SK-N-SH treated with all-trans-retinoic acid at 6 μM for 48 hours (cell line): ENCODE measurements at regions not wholly inside any gene's neighbourhood (a gene's known extent, or its start where the extent isn't known, plus 50 kb on each side); places are given as distances from the start of the nearest gene placed in this dataset.
A peak's percentile ranks its signal among the peaks of the same experiment; 100 is the strongest.

Experiments
- ATAC-seq: fragments of 200-7000 bp; cut with Tn5 transposase; 3 replicates; pipeline ENCODE4 v1.9.1; 2020; ENCODE audit warnings: mild to moderate bottlenecking, moderate library complexity
- ARNTL ChIP-seq: fragments of 450-650 bp; formaldehyde crosslinking; IDR thresholded peaks from 2 replicates; pipeline ENCODE4 v1.5.0; 2020; ENCODE audit warnings: low read depth, mild to moderate bottlenecking, moderate library complexity, borderline replicate concordance
- BACH2 ChIP-seq: fragments of 250-450 bp; sonication (Bioruptor Pico); IDR thresholded peaks from 2 replicates; pipeline ENCODE4 v1.9.0; 2021; ENCODE audit warnings: mild to moderate bottlenecking, borderline replicate concordance
- CSDC2 ChIP-seq: fragments of 250-450 bp; sonication (Bioruptor Pico); IDR thresholded peaks from 2 replicates; pipeline ENCODE4 v1.5.0; 2020; ENCODE audit warnings: mild to moderate bottlenecking, moderate library complexity
- ESRRG ChIP-seq: fragments of 250-450 bp; sonication (Bioruptor Pico); IDR thresholded peaks from 2 replicates; pipeline ENCODE4 v1.6.1; 2021; ENCODE audit warnings: mild to moderate bottlenecking
- GLIS3 ChIP-seq: fragments of 250-450 bp; sonication (Bioruptor Pico); IDR thresholded peaks from 2 replicates; pipeline ENCODE4 v1.5.0; 2020; ENCODE audit warnings: mild to moderate bottlenecking, moderate library complexity
- ISL1 ChIP-seq: fragments of 250-450 bp; sonication (Bioruptor Pico); IDR thresholded peaks from 2 replicates; pipeline ENCODE4 v2.1.2; 2022; ENCODE audit warnings: mild to moderate bottlenecking, moderate library complexity
- OSR1 ChIP-seq: fragments of 250-450 bp; sonication (Bioruptor Pico); IDR thresholded peaks from 2 replicates; pipeline ENCODE4 v1.8.0; 2022; ENCODE audit warnings: moderate library complexity, mild to moderate bottlenecking, inconsistent platforms
- PATZ1 ChIP-seq: fragments of 250-450 bp; sonication (Bioruptor Pico); IDR thresholded peaks from 2 replicates; pipeline ENCODE4 v1.8.0; 2020; ENCODE audit warnings: mild to moderate bottlenecking, moderate library complexity, borderline replicate concordance
- PPARA ChIP-seq: fragments of 250-450 bp; sonication (Bioruptor Pico); IDR thresholded peaks from 2 replicates; pipeline ENCODE4 v1.5.0; 2020; ENCODE audit warnings: mild to moderate bottlenecking, borderline replicate concordance
- RARB ChIP-seq: fragments of 250-450 bp; sonication (Bioruptor Pico); IDR thresholded peaks from 2 replicates; pipeline ENCODE4 v1.8.0; 2021; ENCODE audit warnings: mild to moderate bottlenecking, moderate library complexity
- SNAI2 ChIP-seq: fragments of 250-450 bp; sonication (Bioruptor Pico); IDR thresholded peaks from 2 replicates; pipeline ENCODE4 v1.5.0; 2020; ENCODE audit warnings: mild to moderate bottlenecking, moderate library complexity
- TCF4 ChIP-seq: fragments of 250-450 bp; sonication (Bioruptor Pico); IDR thresholded peaks from 2 replicates; pipeline ENCODE4 v1.8.0; 2021; ENCODE audit warnings: mild to moderate bottlenecking, moderate library complexity, borderline replicate concordance
- TOX ChIP-seq: fragments of 250-450 bp; sonication (Bioruptor Pico); IDR thresholded peaks from 2 replicates; pipeline ENCODE4 v1.8.0; 2021; ENCODE audit warnings: mild to moderate bottlenecking, moderate library complexity, borderline replicate concordance
- ZC3H10 ChIP-seq: fragments of 250-450 bp; sonication (Bioruptor Pico); IDR thresholded peaks from 2 replicates; pipeline ENCODE4 v1.5.1; 2021; ENCODE audit warnings: mild to moderate bottlenecking, moderate library complexity
- ZFP3 ChIP-seq: fragments of 250-450 bp; sonication (Bioruptor Pico); IDR thresholded peaks from 2 replicates; pipeline ENCODE4 v1.5.0; 2020; ENCODE audit warnings: mild to moderate bottlenecking, moderate library complexity
- ZFP30 ChIP-seq: fragments of 450-650 bp; formaldehyde crosslinking; IDR thresholded peaks from 2 replicates; pipeline ENCODE4 v1.5.0; 2022; ENCODE audit warnings: mild to moderate bottlenecking, moderate library complexity
- ZNF565 ChIP-seq: fragments of 450-650 bp; formaldehyde crosslinking; conservative IDR thresholded peaks from 2 replicates; pipeline ENCODE4 v1.5.0; 2020; ENCODE audit warnings: low read depth, mild to moderate bottlenecking, moderate library complexity
- ZNF70 ChIP-seq: fragments of 450-650 bp; formaldehyde crosslinking; IDR thresholded peaks from 2 replicates; pipeline ENCODE4 v1.5.0; 2020; ENCODE audit warnings: mild to moderate bottlenecking, moderate library complexity
- ZNF8 ChIP-seq: fragments of 450-650 bp; formaldehyde crosslinking; IDR thresholded peaks from 2 replicates; pipeline ENCODE4 v1.5.0; 2020; ENCODE audit warnings: mild to moderate bottlenecking, moderate library complexity
- TF ChIP-seq, protein P1 (sequence below): fragments of 250-450 bp; sonication (Bioruptor Pico); IDR thresholded peaks from 2 replicates; pipeline ENCODE4 v1.8.0; 2021; ENCODE audit warnings: low read depth, mild to moderate bottlenecking, moderate library complexity, borderline replicate concordance
- TF ChIP-seq, protein P2 (sequence below): fragments of 250-450 bp; sonication (Bioruptor Pico); IDR thresholded peaks from 2 replicates; pipeline ENCODE4 v1.5.0; 2020; ENCODE audit warnings: mild to moderate bottlenecking, moderate library complexity
- TF ChIP-seq, protein P3 (sequence below): fragments of 250-450 bp; sonication (Bioruptor Pico); IDR thresholded peaks from 2 replicates; pipeline ENCODE4 v1.5.1; 2020; ENCODE audit warnings: low read depth, mild to moderate bottlenecking, moderate library complexity
- TF ChIP-seq, protein P4 (sequence below): fragments of 250-450 bp; sonication (Bioruptor Pico); IDR thresholded peaks from 2 replicates; pipeline ENCODE4 v1.5.1; 2021; ENCODE audit warnings: mild to moderate bottlenecking, moderate library complexity

DNA sequence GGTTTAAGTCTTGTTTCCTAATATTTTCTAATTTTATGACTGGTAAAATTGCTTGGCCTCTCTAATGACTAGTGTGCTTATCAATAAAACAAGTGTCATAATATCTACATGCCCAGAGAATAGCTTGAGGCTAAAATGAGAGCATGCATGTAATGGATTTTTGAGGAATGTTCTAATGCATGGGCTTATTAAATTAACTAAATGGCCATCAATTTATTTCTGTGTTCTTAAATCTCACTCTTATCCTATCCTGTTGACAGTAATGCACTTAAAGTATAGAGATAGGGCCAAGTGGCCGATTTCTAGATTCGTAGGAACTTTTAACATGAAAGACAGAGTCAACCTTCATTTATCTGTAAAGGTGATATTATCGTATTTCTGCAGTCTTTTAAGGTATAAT is 252.4 kb upstream of the COL3A1 start:
- TF ChIP-seq TCF4 (CRISPR knock-in tag), result peak; percentile 75
- peak; percentile 79 for TF ChIP-seq CSDC2 (CRISPR knock-in tag)
- peak; percentile 98 for TF ChIP-seq GLIS3
- TF ChIP-seq ZFP30 (CRISPR knock-in tag), result no peak
- peak; percentile 52; the same call in 1 of the 2 replicates for TF ChIP-seq ZNF8 (CRISPR knock-in tag)
- TF ChIP-seq TOX, result no peak
- TF ChIP-seq, protein P1, sequence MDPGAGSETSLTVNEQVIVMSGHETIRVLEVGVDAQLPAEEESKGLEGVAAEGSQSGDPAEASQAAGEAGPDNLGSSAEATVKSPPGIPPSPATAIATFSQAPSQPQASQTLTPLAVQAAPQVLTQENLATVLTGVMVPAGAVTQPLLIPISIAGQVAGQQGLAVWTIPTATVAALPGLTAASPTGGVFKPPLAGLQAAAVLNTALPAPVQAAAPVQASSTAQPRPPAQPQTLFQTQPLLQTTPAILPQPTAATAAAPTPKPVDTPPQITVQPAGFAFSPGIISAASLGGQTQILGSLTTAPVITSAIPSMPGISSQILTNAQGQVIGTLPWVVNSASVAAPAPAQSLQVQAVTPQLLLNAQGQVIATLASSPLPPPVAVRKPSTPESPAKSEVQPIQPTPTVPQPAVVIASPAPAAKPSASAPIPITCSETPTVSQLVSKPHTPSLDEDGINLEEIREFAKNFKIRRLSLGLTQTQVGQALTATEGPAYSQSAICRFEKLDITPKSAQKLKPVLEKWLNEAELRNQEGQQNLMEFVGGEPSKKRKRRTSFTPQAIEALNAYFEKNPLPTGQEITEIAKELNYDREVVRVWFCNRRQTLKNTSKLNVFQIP (CRISPR knock-in tag), result no peak; the same call in 1 of the 2 replicates
- TF ChIP-seq RARB (CRISPR knock-in tag), result no peak
- 0 out of 2 replicates have a peak, but pooled peaks have one; percentile 52 for TF ChIP-seq ESRRG (CRISPR knock-in tag)
- 0 out of 2 replicates have a peak, but pooled peaks have one; percentile 73 for TF ChIP-seq ZNF565 (CRISPR knock-in tag)
- TF ChIP-seq PATZ1 (CRISPR knock-in tag), result peak; percentile 53; the same call in 1 of the 2 replicates
- no peak for TF ChIP-seq OSR1 (CRISPR knock-in tag)
- TF ChIP-seq ZFP3 (CRISPR knock-in tag), result no peak; the same call in 1 of the 2 replicates
- TF ChIP-seq, protein P2, sequence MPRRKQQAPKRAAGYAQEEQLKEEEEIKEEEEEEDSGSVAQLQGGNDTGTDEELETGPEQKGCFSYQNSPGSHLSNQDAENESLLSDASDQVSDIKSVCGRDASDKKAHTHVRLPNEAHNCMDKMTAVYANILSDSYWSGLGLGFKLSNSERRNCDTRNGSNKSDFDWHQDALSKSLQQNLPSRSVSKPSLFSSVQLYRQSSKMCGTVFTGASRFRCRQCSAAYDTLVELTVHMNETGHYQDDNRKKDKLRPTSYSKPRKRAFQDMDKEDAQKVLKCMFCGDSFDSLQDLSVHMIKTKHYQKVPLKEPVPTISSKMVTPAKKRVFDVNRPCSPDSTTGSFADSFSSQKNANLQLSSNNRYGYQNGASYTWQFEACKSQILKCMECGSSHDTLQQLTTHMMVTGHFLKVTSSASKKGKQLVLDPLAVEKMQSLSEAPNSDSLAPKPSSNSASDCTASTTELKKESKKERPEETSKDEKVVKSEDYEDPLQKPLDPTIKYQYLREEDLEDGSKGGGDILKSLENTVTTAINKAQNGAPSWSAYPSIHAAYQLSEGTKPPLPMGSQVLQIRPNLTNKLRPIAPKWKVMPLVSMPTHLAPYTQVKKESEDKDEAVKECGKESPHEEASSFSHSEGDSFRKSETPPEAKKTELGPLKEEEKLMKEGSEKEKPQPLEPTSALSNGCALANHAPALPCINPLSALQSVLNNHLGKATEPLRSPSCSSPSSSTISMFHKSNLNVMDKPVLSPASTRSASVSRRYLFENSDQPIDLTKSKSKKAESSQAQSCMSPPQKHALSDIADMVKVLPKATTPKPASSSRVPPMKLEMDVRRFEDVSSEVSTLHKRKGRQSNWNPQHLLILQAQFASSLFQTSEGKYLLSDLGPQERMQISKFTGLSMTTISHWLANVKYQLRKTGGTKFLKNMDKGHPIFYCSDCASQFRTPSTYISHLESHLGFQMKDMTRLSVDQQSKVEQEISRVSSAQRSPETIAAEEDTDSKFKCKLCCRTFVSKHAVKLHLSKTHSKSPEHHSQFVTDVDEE (CRISPR knock-in tag), result peak; percentile 82
- no peak for TF ChIP-seq ZNF70
- TF ChIP-seq SNAI2 (CRISPR knock-in tag), result peak; percentile 65; the same call in 1 of the 2 replicates
- no peak for TF ChIP-seq PPARA (CRISPR knock-in tag)
- TF ChIP-seq, protein P3, sequence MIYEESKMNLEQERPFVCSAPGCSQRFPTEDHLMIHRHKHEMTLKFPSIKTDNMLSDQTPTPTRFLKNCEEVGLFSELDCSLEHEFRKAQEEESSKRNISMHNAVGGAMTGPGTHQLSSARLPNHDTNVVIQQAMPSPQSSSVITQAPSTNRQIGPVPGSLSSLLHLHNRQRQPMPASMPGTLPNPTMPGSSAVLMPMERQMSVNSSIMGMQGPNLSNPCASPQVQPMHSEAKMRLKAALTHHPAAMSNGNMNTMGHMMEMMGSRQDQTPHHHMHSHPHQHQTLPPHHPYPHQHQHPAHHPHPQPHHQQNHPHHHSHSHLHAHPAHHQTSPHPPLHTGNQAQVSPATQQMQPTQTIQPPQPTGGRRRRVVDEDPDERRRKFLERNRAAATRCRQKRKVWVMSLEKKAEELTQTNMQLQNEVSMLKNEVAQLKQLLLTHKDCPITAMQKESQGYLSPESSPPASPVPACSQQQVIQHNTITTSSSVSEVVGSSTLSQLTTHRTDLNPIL (CRISPR knock-in tag), result peak; percentile 90
- TF ChIP-seq ZC3H10 (CRISPR knock-in tag), result no peak
- peak; percentile 100 for TF ChIP-seq ISL1 (CRISPR knock-in tag)
- TF ChIP-seq, protein P4, sequence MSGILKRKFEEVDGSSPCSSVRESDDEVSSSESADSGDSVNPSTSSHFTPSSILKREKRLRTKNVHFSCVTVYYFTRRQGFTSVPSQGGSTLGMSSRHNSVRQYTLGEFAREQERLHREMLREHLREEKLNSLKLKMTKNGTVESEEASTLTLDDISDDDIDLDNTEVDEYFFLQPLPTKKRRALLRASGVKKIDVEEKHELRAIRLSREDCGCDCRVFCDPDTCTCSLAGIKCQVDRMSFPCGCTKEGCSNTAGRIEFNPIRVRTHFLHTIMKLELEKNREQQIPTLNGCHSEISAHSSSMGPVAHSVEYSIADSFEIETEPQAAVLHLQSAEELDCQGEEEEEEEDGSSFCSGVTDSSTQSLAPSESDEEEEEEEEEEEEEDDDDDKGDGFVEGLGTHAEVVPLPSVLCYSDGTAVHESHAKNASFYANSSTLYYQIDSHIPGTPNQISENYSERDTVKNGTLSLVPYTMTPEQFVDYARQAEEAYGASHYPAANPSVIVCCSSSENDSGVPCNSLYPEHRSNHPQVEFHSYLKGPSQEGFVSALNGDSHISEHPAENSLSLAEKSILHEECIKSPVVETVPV (CRISPR knock-in tag), result peak; percentile 60; the same call in 1 of the 2 replicates
- TF ChIP-seq BACH2, result no peak
- no peak for TF ChIP-seq ARNTL (CRISPR knock-in tag)
- ATAC-seq, result peak; percentile 22; the same call in 1 of the 3 replicates

DNA sequence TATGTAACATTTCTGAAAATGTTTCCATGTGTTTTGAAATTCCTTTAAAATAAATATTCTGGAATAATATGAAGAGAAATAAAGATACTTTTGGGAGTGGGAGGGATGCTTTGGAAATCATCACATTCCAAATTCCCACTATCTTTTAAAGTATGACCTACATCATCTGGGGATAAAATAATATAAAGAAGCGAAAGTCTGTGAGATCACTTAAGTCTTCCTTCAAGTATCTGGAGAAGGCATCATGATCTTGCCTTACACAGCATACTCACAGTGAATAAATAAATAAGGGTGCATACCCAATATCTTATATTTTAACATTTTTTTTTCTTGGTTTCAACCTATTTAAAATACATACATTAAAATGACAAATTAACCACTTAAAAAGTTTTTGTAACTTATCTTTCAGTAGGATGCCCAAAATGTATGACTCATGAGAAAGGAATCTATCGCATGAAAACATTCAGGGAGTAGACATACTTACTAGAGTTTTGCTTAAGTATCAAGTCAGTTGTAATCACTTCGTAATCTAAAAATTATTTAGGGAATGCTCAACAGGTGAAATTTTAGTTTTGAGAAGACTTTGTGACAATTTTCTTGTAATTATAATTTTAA is 248.3 kb upstream of the COL3A1 start:
- no peak for ATAC-seq
- peak; percentile 90 for TF ChIP-seq ISL1 (CRISPR knock-in tag)
- no peak for TF ChIP-seq ZC3H10 (CRISPR knock-in tag)
- TF ChIP-seq ARNTL (CRISPR knock-in tag), result no peak
- no peak for TF ChIP-seq RARB (CRISPR knock-in tag)
- TF ChIP-seq BACH2, result no peak
- TF ChIP-seq, protein P1 (CRISPR knock-in tag), result no peak
- TF ChIP-seq, protein P4 (CRISPR knock-in tag), result no peak
- TF ChIP-seq SNAI2 (CRISPR knock-in tag), result no peak
- no peak for TF ChIP-seq ZNF70
